GM18868 (cell line): ENCODE measurements at regions not wholly inside any gene's neighbourhood (a gene's known extent, or its start where the extent isn't known, plus 50 kb on each side); places are given as distances from the start of the nearest gene placed in this dataset.
"Not testable (repeated sequence)": the region's sequence is repeated elsewhere in the genome, so short reads cannot be mapped to it uniquely, and the experiment has no call there.

Source experiments
- ATAC-seq: cut with Tn5 transposase; IDR thresholded peaks from one replicate; pipeline ENCODE4 v1.9.1; 2021; ENCODE audit warnings: mild to moderate bottlenecking, moderate library complexity; ENCODE audit not compliant: unreplicated experiment

DNA sequence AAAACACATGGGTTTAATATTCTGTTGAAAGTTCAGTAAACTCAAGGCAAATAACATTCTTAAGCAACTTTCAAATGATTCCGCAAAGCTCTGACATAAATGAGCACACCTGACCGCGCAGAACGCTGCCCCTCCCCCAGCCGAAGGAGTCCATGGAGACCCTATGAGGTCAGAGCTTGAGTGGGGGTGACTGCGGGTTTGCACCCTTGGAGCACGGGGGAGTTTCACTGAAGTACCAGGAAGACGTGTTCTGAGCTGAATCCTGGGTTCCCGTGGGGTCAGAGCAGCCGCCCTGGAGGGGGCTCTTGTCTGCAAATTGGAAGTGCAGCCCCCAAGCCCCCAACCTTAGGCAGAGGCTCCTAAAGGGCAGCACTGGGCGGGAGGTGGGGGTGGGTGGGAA is 324.1 kb upstream of the SFSWAP start:
- ATAC-seq, result no peak

GRCh38 chr12:131387281-131388163 is 323.4 kb upstream of the SFSWAP start:
- ATAC-seq, result no peak

GRCh38 chr12:131388164-131389053 is 322.5 kb upstream of the SFSWAP start:
- not testable (repeated sequence) for ATAC-seq

DNA sequence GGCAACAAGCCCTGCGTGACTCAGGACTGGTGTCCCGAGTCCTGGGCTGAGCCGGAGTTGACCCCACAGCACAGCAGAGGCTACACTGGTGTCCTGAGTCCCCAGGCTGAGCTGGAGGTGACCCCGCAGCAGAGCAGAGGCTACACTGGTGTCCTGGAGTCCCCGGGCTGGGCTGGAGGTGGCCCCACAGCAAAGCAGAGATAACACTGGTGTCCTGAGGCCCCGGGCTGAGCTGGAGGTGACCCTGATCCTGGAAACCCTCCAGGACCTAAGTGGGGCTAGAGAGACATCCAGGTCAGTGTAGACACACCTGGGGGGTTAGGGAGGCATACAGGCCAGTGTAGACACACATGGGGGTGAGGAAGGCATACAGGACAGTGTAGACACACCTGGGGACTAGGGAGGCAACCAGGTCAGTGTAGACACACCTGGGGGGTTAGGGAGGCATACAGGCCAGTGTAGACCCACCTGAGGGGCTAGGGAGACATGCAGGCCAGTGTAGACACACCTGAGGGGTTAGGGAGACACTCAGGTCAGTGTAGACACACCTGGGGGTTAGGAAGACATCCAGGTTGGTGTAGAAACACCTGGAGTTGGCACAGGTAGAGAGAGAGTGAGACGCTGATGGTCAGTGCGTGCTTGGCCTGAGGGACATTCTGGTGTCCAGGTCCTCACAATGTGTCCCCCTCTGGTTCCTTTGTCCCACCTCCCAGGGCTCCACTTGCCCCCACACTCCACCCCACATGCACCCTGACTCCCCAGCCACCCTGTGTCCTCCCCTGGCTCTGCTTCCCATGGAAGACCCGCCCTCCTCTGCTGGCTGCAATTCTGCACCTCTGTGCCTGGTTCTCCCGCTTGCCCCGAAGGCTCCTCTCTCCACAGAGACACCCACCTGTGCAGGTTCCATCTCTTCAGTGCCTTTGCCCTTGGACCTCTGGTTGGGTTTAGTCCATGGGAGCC is 321.6 kb upstream of the SFSWAP start:
- ATAC-seq, result no peak

DNA sequence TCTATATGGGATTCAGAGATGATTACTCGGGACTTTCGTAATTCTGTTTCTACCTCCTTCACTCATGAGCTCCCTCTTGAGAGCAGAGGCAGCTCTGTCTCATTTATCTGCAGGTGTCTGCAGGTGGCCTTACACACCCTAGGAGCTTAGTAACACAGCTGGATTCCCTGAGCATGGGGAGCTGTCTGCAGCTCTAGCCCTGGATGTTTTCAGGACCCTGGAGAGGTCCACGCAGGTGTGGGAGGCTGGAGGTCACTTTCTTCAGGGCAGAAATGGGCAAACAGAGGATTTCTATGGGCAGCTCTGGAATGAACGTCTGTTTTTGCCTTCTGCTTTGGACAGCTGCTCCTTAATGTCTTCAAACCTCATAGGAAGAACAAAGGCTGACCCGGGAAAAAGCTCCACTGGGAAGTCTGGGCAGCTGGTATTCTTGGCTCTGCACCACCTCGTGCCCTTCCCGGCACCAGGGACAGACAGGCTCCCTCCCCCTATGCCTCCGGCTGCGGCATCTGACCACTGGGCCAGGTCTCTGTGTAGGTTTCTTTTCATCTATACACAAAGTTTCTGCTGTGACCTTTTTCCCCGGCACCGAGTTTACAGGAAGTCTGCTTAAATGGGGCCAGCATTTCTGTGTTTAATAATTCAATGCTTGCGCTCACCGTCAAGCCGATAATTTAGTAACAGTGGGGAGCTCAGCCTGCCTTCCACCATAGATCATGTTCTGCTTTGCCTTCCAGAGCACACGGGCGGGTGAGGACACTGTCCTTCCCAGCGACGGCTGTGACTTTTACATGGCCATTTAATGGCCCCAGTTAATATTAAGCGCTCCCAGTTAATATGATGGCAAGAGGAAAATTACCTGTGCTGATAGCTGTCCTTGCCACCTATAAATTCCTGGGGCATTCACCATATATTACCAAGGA is 320.2 kb upstream of the SFSWAP start:
- no peak for ATAC-seq

- no peak for ATAC-seq
Measured at GRCh38 chr12:131391399-131391798, 319.5 kb upstream of the SFSWAP start.

DNA sequence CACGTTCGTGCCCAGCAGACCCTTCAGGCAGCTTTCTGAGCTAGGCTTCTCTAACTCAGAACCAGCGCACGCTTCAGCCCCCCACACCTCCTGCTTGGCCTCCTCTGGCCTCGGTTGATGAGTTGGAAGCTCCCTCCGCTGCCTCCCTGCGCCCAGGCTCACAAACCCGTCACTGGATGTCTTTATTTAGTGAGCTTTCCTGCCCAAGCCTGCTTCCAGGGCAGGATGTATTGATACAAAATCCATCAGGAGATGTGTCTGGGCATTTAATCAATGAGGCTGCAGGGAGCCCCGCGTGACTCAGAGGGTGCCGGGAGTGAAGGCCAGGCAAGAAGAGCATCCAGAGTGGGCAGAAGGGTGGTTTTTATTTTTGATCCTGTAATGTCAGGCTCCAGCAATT is 316.1 kb upstream of the SFSWAP start:
- not testable (repeated sequence) for ATAC-seq

DNA sequence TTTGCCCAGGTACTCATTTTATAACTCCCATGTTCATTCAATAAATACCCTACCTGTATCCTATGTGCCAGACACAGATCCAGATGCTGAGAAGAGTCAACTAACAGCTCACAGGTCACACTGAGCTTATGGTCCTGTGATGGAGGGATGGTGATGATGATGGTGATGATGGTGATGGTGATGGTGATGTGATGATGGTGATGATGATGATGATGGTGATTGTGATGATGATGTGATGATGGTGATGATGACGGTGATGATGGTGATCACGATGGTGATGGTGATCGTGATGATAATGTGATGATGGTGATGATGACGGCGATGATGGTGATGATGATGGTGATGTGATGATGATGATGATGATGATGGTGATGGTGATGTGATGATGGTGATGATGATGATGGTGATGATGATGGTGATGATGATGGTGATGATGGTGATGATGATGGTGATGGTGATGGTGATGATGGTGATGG is 315.6 kb upstream of the SFSWAP start:
- ATAC-seq, result not testable (repeated sequence)

- no peak for ATAC-seq
Measured at GRCh38 chr12:131395971-131396573, 314.8 kb upstream of the SFSWAP start.

- ATAC-seq, result no peak
Measured at GRCh38 chr12:131397493-131398181, 313.3 kb upstream of the SFSWAP start.

DNA sequence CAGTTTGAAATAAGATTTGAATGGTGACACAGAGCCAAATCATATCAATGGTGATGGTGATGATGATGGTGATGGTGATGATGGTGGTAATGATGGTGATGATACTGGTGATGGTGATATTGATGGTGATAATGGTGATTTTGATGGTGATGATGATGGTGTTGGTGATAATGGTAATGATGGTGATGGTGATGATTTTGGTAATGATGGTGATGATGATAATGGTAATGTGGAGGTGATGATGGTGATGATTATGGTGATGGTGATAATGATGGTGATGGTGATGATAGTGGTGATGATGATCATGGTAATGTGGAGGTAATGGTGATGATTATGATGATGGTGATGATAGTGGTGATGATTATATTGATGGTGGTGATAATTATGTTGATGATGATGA is 311.9 kb upstream of the SFSWAP start:
- no peak for ATAC-seq

GRCh38 chr12:131400668-131401294 is 310.1 kb upstream of the SFSWAP start:
- not testable (repeated sequence) for ATAC-seq

DNA sequence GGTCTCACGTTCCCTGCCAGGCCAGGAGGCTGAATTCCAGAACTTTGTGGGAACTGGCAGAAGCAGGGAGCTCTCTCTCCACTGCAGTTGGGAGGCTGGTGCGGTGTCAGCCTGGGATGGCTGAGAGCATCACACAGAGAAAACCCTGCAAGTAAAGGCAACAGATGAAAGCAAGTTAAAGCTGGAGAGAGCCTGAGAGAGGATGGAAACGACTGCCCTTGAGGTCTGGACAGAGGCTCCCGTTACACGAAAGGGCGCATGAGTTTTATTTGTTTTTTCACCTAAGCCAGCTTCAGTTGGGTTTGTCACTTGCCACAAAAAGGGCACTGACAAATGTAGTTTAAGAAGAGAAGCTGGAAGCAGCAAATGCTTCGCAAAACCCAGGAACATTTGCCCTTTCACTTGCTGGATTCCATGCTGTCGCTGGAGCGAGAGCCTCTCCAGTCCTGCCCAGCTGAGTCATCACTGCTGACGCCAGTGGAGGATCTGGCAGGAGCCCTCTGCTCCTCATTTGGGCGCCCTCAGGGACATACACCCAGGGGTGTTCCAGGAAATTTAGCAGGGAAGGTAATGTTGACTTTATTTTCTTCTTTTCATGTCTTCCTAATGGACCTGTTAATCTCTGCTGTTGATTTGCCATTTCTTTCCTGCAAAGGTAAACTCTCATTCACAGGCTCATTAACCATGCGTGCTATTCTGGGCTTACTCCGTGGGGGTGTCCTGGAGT is 308.8 kb upstream of the SFSWAP start:
- ATAC-seq, result not testable (repeated sequence)

- ATAC-seq, result no peak
Measured at GRCh38 chr12:131402781-131403396, 308.0 kb upstream of the SFSWAP start.

GRCh38 chr12:131403676-131404075 is 307.2 kb upstream of the SFSWAP start:
- no peak for ATAC-seq

- ATAC-seq, result no peak
Measured at GRCh38 chr12:131404705-131405104, 306.2 kb upstream of the SFSWAP start.
